HG03432 (cell line): ENCODE measurements at regions not wholly inside any gene's neighbourhood (a gene's known extent, or its start where the extent isn't known, plus 50 kb on each side); places are given as distances from the start of the nearest gene placed in this dataset.
"Not testable (repeated sequence)": the region's sequence is repeated elsewhere in the genome, so short reads cannot be mapped to it uniquely, and the experiment has no call there.

Experiments used
- ATAC-seq: cut with Tn5 transposase; IDR thresholded peaks from one replicate; pipeline ENCODE4 v1.9.1; 2021; ENCODE audit warnings: mild to moderate bottlenecking, moderate library complexity; ENCODE audit not compliant: unreplicated experiment

DNA sequence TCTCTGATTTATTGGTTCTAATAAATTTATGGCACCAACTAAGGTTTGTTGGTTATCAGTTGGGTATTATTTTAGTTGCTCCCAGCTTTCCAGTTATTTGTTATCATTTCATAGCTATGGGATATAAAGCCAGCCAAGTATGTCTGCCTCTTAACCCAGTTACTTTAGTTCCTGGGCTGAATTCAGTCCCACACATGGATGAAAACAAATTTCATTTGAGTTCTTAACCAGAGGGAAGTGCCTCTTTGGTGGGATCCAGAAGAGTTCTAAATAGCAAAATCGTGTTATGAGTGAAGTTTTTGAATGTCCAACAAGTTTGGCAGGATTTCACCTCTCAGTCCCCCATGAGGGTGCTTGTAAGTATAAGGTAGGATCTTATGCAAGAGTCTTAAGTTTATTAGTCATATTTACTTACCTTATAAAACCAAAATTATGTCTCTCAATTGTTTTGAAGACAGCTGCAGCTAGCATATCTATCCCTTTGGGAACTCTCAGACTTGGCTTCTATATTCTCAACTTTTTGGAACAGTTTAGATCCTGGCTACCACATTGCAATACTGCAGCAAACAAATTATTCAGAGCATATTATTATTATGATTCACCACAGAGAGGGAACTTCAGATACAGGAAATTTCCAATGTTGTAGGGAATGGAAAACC is 683.6 kb downstream of the BCKDHB start:
- no peak for ATAC-seq

DNA sequence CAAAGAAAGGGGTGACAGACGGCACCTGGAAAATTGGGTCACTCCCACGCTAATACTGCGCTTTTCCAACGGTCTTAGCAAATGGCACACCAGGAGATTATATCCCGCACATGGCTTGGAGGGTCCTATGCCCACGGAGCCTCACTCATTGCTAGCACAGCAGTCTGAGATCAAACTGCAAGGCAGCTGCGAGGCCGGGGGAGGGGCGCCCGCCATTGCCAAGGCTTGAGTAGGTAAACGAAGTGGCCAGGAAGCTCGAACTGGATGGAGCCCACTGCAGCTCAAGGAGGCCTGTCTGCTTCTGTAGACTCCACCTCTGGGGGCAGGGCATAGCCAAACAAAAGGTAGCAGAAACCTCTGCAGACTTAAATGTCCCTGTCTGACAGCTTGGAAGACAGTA is 676.8 kb downstream of the BCKDHB start:
- not testable (repeated sequence) for ATAC-seq

DNA sequence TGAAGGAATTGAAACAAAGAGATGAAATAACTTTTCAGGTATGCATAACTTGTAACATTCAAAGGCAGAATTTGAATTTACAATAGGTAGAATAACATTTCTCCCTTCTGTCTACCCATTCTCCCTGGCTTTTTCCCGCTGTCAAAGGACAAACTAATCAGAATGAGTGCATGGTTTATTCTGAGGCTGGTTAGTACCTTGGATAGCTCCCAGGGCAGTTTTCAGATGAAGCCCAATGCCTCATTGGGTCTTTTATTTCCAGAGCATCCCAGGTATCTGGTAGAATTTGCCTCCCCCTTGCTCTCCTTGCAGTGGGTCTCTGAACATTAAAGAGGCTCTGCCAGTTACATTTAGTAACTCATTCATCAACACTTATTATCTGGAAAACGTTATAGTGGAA is 665.5 kb downstream of the BCKDHB start:
- ATAC-seq = no peak

DNA sequence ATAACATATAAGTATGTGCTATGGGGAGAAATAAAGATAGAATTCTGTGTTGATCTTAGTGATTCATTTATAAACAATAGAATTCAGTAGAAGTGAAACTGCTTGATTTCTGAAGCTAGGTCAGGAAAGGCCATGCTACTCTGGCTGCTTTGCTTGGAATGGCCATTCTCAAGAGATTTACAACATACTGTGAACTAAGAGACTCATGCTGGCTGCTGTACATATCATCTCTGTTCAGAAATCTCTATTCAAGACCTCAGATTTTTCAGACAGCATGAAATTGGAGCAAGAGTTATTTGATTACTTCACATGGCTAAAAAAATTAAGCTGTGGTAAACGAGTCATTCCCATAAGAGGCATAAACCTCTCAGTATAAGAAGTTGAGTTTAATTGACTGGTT is 662.6 kb downstream of the BCKDHB start:
- no peak for ATAC-seq

DNA sequence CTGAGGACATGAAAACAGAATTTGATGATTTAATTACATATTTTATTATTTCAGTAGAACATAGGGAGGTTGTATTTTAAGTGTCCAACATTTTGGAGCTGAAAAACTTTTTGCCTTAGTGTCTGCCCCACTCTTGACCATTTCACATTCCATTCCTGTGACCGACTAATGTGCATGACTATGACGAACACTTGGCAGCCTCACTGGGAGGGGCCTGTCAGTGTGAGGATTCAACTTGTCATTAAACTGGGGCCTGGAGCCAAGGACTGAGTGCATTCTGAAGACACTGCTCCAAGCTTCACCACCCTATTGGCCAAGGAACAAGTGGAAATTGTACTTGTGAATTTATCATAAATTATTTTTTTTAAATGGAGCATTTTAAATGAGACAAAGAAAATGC is 661.3 kb downstream of the BCKDHB start:
- no peak for ATAC-seq

DNA sequence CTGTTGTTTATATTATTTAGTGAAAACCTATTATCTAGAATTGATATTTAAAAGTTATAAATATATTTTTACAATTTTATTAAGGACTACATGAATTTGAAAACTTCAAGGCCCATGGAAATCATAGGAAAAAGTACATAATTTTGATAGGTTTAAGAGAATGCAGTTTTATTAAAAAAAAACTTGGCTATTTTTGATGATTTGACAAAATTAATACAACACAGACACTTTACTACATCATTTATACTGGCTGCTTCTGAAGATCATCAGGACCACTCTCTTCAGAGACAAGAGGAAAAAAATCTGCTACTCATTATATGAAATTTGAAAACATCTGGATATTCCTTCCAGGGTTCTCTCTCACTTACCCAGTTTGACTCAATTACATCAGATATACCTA is 637.7 kb downstream of the BCKDHB start:
- no peak for ATAC-seq

DNA sequence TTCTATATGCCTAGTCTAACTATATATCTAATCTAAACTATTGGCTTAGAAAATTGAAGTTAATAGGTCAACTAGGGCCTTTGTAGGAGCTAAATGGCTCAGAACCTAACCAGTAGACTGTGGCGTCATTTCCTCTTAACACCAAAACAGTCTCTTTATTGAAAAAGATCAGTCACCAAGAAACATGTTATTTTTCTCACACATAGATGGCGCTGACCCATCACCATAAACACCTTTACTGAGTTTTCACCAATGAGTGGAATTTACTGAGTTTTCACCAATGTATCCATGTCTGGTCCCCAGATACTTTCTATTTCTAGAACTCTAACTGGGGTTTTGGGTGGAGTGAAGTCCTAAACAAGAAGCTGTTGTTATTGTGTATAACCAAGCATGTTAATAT is 636.0 kb downstream of the BCKDHB start:
- peak; percentile 60 for ATAC-seq

DNA sequence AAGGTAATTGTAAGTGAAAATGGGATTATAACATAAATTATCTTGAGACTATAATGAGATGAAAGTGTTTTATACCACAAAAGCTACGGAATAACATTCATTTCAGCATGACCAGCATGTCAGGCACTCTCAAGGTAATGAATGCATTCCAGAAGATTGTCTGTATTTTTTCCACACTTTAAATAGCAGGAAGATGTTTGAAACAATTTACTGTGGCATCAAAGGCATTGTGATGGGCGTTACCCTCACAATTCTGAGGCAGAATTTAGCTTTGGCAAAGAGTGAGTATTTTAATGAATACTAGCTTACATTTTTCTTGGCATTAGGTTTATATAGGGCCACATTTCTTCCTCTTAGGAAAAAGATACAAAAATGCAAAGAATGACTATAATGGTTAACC is 627.2 kb downstream of the BCKDHB start:
- ATAC-seq = no peak

DNA sequence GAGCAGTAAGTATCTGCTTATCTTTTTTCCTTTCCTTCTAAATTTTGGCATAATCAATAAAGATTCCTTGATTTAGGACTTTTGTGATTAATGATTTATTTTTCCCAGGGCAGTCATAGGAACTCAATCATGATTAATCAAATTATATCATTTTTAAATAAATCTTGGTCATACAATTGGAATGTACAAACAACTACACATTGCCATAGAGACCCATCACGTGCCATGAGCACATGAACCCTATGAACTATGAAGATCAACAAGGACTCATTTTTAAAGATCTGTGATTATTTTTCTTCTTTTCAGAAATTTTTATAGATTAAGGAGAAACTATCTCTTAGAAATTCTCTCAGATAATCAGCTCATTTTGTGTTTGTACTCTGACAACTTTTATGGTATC is 622.4 kb downstream of the BCKDHB start:
- no peak for ATAC-seq

DNA sequence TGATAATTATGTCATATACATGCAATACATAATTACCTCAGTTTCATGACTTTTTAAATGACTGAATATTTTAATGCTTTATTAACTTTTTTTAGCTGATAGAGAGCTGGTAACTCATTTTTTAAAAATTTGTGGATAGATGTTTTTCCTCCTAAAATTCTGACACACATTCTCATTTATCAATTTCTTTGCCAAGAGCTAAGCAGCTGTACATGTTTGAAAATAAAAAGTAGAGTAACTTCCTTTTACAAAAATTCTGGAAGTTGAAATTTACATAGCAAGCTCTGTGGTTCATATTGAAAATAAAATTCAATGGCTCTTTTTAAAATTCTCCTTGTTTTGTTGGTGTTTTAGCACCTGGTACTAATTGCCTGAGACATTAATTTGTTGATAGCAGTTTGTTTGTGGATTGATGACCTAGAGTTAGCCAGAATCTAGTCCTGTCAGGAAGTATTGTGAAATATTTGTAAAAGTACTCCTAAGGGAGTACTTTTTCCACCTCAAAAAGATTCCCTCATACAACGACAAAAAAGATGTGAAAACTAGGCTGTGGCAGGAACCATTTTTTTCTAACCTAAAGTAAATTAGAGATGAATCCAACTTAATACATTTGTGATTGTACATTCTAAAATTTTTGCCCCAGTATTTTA is 621.8 kb downstream of the BCKDHB start:
- ATAC-seq = no peak

DNA sequence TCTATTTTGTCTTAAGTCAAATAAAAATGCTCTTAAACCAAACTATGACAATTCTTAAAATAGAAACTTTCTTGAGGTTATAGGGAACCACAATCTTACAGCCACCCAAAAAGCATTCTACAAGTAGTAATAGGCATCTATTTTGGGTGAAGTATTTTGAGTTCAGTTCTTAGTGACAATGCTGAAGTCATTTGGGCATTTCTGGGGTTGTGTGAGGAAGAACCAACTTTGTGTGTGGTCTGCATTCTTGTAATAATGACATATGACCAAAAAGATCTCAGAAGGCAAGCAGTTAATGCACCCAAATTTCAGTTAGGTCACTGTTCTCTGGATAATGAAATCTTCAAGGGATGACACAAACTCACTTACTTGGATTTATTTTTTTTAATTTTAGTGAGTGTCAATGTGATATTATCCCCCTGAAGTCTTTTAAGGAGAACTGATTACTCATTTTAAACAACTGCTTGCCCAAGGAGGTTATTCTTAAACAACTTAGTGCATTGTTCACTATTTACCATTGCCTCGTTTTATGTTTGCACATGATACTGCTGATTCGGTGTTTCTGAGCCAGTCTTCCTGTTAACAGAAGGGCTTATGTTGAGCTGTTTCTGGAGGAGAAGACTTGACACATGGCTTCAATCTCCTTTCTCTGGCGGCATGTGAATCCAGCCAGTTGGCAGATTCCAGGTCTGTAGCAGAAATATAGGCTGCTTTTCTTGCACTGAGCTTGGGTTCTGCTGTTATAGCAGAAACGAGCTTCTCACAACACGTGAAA is 618.9 kb downstream of the BCKDHB start:
- no peak for ATAC-seq

DNA sequence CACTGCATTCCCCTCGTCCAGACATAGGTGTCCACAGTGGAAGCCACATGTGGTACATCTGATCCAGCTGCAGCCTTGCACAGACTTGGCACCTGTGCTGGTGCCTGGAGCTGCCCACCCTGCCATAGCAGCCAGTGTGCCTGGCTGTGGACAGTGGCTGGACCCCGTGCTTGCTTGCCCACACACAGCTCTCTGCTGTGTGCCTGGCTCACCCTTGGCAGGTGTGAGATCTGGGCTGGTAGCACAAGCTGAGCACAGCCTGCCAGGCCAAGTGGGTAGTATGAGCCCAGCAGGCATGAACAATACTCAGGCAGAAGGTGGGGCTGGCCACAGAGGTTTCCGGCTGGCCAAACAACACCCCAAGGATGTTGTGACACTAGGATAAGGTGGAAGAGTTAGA is 614.4 kb downstream of the BCKDHB start:
- no peak for ATAC-seq

DNA sequence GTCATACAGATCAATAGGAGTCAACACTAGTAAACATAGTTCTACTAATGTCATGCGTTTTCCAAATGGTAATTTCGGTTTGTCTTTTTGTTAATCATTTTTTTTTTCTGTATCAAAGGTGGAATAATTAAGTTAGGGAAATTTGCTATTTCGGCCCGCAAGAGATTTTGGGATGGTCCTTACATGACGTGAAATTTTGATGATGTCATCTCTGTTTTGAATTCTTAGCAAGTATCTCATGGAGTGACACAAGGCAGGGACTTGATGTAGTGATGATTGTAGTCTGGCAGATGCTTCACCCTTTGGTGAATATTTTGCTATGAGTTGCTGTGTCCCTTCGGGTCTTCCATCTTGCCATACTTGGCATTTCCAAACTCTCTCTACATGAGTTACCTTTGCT is 608.0 kb downstream of the BCKDHB start:
- ATAC-seq = no peak

DNA sequence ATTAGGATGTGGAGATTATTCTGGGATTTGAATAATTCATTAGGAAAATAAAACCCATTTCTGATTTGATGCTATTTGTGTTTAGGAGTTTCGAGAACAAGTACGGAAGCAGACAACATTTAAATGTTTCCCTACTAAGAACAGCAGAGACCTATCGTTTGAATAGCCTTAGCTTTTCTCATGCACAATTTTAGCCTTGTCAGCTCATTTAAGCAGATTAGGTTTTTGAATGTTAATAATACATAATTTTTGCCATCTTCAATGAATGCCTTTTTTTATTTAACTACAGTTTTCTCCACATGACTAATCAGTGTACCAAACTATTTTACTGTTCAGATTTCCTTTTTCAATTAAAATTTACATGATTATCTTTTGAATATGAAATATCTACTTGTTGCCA is 592.0 kb downstream of the BCKDHB start:
- ATAC-seq = no peak

DNA sequence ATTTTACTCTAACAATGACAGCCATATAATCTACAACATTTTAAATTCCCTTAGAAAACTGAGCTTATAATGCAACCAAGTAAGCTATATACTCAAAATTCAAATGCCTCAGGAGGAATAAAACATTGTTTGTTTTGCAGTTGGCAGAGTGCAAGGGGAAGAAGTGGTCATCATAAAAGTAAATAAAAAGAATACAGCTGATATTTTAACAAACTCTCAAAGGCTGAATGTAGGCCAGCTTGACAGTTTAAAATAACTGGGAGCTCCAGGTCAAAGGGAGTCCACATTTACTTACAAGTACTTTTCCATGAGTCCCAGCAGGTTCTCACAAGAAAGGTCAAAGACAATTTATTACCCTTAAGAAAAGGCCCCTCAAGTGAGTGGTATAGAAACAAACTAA is 589.8 kb downstream of the BCKDHB start:
- ATAC-seq = no peak

DNA sequence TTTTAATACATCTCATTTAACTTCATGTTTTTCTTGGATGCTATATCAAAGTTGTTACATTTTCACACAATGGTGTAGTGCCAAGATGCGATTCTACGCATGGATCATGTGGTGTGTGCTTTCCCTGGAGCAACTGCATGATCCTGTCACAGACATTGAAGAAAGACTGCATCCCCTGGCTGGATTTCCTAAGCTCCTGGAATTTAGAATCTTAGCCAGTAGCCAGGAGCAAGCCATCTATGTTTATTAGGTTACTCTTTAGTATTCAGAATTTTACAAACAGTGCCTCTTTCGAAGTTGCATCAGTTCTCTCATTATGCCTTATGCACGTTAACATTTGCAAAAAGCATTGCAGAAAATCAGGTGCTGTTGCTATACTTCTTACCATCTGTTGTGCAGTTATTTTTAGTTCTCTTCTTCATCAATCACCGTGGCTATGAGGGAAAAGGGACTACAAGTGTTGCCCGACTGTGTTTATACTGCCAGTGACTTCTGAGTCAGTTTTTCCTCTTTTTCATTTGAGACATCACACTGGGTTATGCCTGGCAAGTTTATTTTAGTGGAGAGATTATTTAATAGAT is 584.2 kb downstream of the BCKDHB start:
- no peak for ATAC-seq

DNA sequence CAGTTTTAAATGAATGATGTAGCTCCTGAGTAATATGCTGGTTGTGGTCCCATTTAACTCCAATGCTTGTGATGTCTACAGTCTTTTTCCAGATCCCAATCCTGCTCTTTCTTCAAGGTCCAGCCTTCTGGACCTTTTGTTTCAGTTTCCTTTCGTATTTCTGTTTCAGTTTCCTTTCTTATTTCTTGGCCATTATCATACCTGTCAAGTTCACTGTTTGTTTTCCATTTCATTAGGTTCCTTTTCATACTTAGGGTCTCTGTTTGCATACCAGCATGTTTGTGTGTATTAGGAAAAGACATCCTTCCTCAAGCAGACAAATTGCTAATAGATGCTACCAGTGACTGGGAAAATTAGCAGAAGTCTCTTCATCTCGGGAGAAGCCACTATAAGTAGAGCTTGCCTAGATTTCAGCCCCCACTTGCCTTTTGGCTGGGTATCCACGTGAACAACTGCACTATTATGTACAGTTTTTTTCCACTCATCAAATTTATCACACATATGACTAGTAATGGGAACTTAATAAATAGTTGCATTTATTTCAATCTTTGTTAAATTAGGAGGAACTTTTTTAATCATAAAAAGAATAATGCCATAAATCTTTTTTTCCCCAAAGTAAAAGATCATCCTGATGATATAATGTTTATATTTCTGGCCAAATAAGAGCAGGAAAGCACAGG is 583.4 kb downstream of the BCKDHB start:
- no peak for ATAC-seq

DNA sequence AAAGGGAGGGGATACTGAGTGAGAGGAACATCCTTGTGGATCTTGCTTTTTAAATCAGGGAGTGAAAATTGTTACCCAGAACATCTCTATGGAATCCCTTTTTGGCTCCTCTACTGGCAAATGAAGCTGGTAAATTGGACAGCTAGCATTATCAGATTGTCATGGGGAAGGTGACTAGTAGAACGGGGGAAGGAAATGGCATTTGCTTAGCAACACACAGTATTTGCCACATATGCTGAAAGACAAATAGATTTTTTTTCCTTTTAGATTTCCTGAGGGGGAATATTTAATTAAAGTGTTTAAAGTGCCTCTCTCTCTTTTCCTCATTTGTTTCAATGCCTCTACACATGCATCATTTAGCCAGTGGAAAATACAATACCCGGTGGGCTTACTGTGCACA is 573.5 kb downstream of the BCKDHB start:
- no peak for ATAC-seq

DNA sequence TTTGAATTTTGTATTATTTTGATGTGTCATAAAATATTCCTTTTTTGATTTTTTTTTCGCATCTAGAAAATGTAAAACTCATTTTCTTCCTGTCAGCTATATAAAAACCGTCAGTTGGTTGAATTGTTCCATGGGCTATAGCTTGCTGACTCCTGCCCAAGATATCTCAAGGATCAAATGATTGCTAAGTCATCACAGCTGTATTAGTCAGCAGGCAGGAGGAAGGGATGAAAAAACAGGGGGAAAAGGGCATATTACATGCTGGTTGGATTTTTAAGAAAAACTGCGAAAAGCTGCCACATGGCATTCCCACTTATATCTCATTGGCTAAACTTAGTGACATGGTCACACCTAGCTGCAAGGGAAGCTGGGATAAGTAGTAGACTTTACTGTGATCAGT is 569.9 kb downstream of the BCKDHB start:
- ATAC-seq = no peak

DNA sequence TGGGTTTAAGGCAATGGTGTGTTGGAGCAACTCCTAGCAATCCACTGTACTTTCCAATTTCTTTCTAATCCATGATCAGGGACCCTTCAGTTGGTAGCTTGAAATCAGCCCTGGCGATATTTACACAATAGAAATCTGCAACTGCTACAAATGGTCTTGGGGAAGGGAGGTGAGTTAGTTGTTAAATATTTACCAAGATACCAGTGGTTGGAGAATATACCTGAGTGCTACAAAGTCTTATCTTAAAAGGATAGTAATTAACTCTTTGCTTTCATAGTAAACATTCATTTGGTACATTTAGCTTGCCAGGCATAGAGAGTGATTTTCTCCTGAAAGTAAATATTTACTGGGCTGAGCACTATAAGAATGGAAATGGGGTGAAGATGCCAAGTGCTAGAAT is 568.2 kb downstream of the BCKDHB start:
- no peak for ATAC-seq

DNA sequence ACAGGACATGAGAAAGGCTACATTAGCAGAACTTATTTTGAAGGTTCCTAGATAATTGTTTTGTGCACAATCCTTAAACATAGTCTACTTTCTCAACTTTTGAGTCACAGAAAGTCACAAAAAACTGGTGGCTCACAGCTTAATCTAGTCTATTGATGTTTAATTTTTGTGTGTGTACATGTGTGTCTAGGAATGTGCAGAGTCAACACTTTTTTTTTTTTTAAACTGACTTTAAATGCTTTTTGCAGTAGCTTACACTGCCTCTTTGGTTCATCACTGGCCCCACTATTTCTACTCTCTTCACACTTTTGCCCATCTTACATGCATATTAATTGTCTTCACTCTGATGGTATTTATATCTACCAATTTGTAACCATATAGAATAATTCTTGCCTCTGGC is 566.9 kb downstream of the BCKDHB start:
- ATAC-seq = no peak
